ENCODE measurements at regions not wholly inside any gene's neighbourhood (a gene's known extent, or its start where the extent isn't known, plus 50 kb on each side); places are given as distances from the start of the nearest gene placed in this dataset.

DNA sequence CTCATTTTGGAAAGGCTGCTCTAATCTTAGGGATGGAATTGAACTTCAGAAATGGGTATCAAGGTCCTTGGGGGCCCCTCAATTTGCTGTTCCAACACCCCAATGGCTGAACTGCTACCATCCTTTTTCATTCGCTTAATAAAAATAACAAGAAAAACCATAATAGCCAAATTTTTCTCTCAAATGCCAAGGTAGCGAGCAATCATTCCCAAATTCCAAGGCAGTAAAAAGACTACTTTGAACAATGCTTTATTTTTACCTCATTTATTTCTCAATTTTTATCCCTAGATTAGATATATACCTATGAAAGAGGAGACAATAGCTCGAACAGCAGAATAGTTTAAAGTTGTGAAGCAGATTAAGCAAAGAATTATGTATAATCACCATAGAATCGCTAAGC, 323.4 kb upstream of the SLC7A11 start:
- DNase-seq (ENCODE audit: low read depth), result no peak

GRCh38 chr4:138562544-138562991, 320.4 kb upstream of the SLC7A11 start:
- no peak for DNase-seq (ENCODE audit: low read depth)

DNA sequence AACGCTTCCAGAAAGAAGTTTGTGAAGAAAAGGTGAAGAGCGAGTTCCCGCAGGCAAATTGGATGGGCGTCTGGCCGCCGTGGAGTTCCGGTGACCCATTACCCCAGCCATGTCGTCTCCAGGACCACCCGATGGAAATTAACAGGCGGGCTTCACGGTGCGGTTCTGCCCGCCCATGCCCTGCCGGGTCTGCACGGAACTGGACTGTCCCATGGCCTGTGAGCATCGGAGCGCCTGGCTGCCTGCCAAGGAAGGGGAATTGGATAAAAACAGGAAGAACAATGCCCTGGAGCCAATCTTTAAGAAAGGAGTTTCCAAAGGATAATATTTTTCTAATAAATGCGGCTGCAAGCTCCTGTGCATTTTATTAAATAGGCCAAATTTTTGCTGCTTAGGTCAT, 319.8 kb upstream of the SLC7A11 start:
- DNase-seq (ENCODE audit: low read depth), result no peak

DNA sequence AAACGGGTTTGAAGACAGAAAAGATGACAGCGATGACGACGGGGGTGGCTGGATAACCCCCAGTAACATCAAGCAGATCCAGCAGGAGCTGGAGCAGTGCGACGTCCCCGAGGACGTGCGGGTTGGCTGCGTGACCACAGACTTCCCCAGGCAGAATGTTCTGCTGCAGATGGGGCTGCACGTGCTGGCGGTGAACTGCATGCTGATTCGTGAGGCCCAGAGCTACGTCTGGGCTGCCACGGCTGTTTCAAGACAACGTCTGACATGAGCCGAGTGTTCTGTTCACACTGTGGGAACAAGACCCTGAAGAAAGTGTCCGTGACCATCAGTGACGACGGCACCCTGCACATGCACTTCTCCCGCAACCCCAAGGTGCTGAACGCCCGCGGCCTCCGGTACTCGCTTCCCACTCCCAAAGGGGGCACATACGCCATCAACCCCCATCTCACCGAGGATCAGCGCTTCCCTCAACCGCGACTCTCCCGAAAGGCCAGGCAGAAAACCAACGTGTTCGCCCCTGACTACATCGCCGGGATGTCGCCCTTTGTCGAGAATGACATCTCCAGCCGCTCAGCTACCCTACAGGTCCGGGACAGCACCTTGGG, 319.2 kb upstream of the SLC7A11 start:
- DNase-seq (ENCODE audit: low read depth), result no peak

DNA sequence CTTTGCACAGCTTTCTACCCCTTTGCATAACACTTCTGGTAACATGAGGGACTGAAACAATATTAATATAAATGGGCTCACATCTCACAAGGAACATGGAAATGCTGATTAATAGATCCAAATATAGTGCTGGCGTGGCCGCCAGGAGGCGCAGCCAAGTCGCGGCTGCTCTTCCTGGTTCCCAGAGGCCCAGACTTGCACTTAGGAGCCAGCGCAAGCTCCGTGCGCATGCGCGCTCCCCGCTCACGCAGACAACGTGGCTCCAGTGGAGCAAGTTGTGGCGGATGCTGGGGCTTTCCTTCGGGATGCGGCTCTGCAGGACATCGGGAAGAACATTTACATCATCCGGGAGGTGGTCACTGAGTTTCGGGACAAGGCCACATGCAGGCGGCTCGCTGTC, 318.3 kb upstream of the SLC7A11 start:
- no peak for DNase-seq (ENCODE audit: low read depth)

DNA sequence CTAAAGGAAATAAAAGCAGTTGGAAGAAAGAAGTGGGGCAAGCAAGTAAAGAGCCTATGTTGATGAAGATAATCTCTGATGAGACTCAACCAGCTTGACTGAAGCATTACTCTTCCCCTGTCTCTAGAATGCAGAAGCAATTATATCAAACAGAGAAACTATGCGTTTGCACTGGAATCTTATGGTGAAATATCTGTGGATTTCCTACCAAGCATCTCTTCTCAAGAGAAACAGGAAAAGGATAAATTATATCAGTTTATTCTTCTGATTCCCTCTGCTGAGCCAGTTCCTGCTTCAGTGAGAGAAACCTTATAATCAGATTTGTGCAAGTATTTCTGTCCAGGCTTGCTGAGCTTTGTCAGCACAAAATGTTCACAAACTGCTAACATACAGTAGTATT, 316.7 kb upstream of the SLC7A11 start:
- DNase-seq (ENCODE audit: low read depth), result no peak

GRCh38 chr4:138555584-138555983, 313.4 kb upstream of the SLC7A11 start:
- DNase-seq (ENCODE audit: low read depth), result no peak

DNA sequence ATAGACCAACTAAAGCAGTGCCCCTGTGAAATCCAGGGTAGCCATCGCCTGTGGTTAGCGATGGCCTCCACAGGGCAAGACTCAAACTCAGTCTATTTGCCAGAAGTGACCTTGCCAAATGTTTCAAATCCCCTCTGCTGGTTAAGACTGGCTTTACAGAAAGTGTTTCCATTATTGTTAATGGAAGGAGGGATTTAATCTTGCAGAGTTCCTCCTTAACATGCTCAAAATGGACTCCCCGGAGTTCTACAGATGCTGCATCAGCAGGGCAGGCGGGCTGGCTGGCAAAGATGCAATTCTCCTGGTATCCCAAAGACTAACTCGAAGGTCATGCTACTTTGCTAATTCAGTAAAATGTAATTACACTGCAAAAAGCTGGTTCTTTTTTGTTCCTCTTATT, 313.0 kb upstream of the SLC7A11 start:
- DNase-seq (ENCODE audit: low read depth), result no peak

DNA sequence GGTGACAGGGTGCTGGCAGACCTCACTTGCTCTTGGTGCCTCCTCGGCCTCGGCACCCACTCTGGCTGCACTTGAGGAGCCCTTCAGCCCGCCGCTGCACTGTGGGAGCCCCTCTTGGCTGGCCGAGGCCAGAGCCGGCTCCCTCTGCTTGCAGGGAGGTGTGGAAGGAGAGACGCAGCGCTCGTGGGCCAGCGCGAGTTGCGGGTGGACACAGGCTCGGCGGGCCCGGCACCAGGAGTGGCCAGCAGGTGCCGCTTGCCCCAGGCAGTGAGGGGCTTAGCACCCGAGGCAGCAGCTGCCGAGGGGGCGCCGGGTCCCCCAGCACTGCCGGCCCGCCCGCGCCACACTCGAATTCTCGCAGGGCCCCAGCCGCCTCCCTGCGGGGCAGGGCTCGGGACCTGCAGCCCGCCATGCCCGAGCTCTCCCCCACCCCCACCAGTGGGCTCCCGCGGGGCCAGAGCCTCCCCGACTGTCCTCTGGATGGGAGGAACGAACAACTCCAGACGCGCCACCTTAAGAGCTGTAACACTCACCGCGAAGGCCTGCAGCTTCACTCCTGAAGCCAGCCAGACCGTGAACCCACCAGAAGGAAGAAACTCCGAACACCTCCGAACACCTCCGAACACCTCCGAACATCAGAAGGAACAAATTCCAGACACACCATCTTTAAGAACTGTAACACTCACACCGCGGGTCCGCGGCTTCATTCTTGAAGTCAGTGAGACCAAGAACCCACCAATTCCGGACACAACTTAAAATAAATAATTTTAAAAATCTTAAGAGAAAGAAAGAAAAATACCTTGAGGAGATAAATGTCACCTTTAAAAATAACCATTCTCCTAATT, 311.1 kb upstream of the SLC7A11 start:
- DNase-seq (ENCODE audit: low read depth), result no peak

DNA sequence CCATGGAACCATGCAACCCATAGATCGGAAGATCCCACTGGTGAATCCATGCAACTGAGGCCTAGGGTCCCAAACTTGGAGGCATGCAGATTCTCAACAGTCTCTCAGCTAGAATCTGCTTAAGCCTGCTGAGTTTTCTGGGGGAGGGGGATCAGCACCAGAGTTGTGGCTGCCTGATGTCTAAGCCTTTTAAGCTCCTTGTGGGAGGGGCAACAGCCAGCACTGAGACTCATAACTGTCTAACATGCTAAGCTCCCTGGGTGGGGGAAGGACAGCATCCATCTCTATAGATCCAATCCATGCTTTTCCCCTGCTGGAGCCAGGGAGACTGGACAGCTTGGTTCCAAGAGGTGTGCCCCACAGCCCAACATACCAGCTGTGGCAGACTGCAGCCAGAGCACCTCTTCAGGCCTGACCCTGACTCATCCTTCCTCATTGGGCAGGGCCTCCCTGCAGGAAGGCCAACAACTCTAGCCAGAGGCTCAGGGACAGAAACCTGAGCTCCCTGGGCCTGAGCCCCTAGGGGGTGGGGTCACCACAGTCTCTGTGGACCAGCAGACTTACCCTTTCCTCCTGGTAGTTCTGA, 300.1 kb upstream of the SLC7A11 start:
- DNase-seq (ENCODE audit: low read depth), result no peak

- DNase-seq (ENCODE audit: low read depth), result no peak
Measured at GRCh38 chr4:138540056-138540800, 298.1 kb upstream of the SLC7A11 start.

DNA sequence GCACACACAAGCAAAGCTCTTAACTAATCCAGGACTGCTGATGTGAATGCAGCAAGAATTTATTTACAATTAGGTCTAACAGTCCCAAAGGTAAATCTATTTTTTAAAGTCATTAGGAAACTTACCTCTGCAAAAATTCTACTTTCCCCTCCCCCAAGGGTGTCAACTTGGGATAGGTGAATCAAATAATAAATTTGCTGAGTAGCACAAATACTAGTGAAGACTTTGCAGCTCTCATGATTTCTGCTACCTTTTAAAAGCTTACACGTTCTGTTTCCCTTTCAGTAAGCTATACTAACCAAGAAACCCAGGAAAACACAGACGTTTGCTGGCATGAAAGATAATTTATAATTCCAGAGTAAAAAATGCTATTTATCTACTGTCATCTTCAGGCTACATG, 296.6 kb upstream of the SLC7A11 start:
- no peak for DNase-seq (ENCODE audit: low read depth)

DNA sequence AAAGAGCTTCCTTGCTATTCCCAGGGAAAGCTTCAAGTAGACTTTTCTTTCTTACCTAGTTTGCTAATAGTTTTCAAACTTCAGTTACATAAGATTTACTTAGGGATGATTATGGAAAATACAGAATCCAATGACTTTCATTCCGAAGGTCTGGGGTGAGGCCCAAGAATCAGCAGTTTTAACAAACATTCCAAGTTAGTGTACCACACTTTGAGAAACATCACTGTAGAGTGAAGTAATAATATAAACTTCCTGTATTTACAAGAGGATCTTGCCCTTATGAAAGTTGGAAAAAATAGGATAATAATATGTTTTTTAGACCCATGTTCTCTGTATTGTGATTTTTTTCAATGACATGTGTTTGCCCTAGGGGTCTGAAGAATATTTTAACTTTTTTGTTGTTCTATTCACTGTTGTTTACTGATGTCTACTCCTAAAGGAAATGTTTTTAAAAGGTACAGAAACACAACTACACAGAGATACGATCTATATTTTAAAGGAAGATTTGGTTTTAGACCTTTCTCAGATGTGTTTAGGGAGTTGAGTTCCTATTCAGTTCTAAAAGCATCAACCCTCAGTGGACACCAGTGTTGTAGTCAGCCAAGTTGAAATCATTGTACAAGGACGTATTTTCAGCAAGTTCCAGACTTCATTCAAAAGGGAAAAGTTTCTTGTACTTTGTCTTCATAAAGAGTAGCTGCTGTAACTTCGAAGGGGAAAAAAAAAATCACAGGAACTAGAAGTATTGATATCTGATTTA, 295.8 kb upstream of the SLC7A11 start:
- no peak for DNase-seq (ENCODE audit: low read depth)

- no peak for DNase-seq (ENCODE audit: low read depth)
Measured at GRCh38 chr4:138535316-138535715, 293.2 kb upstream of the SLC7A11 start.

DNA sequence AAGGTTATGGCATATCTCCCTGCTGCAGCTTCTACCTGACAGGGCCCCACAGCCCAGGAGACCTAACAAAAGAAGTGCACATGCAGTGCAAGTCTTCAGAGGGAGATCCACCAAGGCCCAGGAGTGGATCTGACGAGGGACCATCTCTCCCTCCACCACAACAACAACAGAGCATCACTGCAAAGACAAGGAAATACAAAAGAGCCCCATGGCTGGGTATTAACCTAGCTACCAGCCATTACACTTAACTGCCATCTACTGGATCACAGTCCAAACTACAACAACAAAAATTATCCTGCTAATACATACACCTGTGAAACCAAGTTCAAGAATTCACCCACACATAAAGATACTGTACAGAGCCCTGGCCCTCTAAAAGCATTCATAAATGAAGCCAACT, 280.2 kb upstream of the SLC7A11 start:
- DNase-seq (ENCODE audit: low read depth), result no peak

GRCh38 chr4:138521809-138522208, 279.7 kb upstream of the SLC7A11 start:
- no peak for DNase-seq (ENCODE audit: low read depth)

- no peak for DNase-seq (ENCODE audit: low read depth)
Measured at GRCh38 chr4:138519436-138519835, 277.3 kb upstream of the SLC7A11 start.

- no peak for DNase-seq (ENCODE audit: low read depth)
Measured at GRCh38 chr4:138513535-138513934, 271.4 kb upstream of the SLC7A11 start.

- DNase-seq (ENCODE audit: low read depth), result no peak
Measured at GRCh38 chr4:138512756-138513155, 270.6 kb upstream of the SLC7A11 start.

- DNase-seq (ENCODE audit: low read depth), result no peak
Measured at GRCh38 chr4:138510053-138510452, 267.9 kb upstream of the SLC7A11 start.

GRCh38 chr4:138509346-138509745, 267.2 kb upstream of the SLC7A11 start:
- no peak for DNase-seq (ENCODE audit: low read depth)

DNA sequence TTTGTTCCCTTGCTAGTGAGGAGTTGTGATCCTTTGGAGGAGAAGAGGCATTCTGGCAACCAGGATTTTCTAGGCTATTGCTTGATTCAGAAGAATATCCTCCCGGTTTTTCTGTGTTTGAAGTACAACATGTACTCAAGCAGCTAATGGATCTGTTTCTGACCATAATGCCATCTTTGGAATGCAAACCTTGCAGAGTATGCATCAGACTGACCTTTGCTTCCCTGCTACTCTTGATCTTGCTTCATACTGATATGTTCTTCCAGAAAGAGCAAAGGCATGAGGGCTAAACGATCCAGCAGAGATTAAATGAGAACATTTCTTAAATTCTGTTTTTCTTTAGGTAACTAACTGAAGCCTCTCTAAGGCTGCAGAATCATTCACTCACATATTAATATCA, 265.4 kb upstream of the SLC7A11 start:
- no peak for DNase-seq (ENCODE audit: low read depth)
